ENCODE measurements at regions not wholly inside any gene's neighbourhood (a gene's known extent, or its start where the extent isn't known, plus 50 kb on each side); places are given as distances from the start of the nearest gene placed in this dataset.

DNA sequence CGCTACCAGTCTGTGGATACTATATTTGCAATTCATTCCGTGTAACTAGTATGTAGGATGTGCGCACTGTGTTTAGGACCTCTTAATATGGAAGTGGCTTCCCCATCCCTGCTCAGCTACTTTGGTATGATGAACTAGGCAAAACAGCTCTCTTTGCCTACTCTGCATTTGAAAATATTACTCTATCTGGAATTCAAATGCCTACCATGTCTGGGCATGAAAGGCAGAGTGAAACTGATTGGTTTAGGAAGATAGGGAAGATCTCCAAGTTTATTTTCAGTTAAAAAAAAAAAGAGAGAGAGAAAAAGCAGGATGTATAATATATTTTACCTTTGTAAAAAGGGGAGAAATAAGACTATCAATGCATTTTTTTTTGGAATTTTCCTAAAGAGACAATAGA is 74.1 kb upstream of the ELL2 start:
- TF ChIP-seq, protein P1, sequence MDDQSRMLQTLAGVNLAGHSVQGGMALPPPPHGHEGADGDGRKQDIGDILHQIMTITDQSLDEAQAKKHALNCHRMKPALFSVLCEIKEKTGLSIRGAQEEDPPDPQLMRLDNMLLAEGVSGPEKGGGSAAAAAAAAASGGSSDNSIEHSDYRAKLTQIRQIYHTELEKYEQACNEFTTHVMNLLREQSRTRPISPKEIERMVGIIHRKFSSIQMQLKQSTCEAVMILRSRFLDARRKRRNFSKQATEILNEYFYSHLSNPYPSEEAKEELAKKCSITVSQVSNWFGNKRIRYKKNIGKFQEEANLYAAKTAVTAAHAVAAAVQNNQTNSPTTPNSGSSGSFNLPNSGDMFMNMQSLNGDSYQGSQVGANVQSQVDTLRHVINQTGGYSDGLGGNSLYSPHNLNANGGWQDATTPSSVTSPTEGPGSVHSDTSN (IDR thresholded peaks at IDR 0.05): no peak
- no peak for TF ChIP-seq EZH2phosphoT487 (IDR thresholded peaks at IDR 0.05; ENCODE audit: borderline replicate concordance, low read depth)
- TF ChIP-seq POLR2AphosphoS5 (IDR thresholded peaks at IDR 0.05; ENCODE audit: low read depth, low read length): no peak
- TF ChIP-seq, protein P2, sequence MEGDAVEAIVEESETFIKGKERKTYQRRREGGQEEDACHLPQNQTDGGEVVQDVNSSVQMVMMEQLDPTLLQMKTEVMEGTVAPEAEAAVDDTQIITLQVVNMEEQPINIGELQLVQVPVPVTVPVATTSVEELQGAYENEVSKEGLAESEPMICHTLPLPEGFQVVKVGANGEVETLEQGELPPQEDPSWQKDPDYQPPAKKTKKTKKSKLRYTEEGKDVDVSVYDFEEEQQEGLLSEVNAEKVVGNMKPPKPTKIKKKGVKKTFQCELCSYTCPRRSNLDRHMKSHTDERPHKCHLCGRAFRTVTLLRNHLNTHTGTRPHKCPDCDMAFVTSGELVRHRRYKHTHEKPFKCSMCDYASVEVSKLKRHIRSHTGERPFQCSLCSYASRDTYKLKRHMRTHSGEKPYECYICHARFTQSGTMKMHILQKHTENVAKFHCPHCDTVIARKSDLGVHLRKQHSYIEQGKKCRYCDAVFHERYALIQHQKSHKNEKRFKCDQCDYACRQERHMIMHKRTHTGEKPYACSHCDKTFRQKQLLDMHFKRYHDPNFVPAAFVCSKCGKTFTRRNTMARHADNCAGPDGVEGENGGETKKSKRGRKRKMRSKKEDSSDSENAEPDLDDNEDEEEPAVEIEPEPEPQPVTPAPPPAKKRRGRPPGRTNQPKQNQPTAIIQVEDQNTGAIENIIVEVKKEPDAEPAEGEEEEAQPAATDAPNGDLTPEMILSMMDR (IDR thresholded peaks at IDR 0.05): no peak
- TF ChIP-seq GATA2 (CRISPR knock-in tag; IDR thresholded peaks at IDR 0.05): no peak
- TF ChIP-seq, protein P3, sequence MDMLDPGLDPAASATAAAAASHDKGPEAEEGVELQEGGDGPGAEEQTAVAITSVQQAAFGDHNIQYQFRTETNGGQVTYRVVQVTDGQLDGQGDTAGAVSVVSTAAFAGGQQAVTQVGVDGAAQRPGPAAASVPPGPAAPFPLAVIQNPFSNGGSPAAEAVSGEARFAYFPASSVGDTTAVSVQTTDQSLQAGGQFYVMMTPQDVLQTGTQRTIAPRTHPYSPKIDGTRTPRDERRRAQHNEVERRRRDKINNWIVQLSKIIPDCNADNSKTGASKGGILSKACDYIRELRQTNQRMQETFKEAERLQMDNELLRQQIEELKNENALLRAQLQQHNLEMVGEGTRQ (IDR thresholded peaks at IDR 0.05; ENCODE audit: borderline replicate concordance, low read depth, low read length): no peak
- TF ChIP-seq, protein P4, sequence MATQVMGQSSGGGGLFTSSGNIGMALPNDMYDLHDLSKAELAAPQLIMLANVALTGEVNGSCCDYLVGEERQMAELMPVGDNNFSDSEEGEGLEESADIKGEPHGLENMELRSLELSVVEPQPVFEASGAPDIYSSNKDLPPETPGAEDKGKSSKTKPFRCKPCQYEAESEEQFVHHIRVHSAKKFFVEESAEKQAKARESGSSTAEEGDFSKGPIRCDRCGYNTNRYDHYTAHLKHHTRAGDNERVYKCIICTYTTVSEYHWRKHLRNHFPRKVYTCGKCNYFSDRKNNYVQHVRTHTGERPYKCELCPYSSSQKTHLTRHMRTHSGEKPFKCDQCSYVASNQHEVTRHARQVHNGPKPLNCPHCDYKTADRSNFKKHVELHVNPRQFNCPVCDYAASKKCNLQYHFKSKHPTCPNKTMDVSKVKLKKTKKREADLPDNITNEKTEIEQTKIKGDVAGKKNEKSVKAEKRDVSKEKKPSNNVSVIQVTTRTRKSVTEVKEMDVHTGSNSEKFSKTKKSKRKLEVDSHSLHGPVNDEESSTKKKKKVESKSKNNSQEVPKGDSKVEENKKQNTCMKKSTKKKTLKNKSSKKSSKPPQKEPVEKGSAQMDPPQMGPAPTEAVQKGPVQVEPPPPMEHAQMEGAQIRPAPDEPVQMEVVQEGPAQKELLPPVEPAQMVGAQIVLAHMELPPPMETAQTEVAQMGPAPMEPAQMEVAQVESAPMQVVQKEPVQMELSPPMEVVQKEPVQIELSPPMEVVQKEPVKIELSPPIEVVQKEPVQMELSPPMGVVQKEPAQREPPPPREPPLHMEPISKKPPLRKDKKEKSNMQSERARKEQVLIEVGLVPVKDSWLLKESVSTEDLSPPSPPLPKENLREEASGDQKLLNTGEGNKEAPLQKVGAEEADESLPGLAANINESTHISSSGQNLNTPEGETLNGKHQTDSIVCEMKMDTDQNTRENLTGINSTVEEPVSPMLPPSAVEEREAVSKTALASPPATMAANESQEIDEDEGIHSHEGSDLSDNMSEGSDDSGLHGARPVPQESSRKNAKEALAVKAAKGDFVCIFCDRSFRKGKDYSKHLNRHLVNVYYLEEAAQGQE (IDR thresholded peaks at IDR 0.05; ENCODE audit: low read depth, low read length): no peak
- TF ChIP-seq EP300 (IDR thresholded peaks at IDR 0.05; ENCODE audit: borderline replicate concordance in 1 of 2, low read depth in 1 of 2, low read length in 1 of 2): no peak

Data from SK-N-SH (cell line).